H1 (cell line): ENCODE measurements at regions not wholly inside any gene's neighbourhood (a gene's known extent, or its start where the extent isn't known, plus 50 kb on each side); places are given as distances from the start of the nearest gene placed in this dataset.

ENCODE experiments used
- EZH2 ChIP-seq: fragments of 200-600 bp; sonication (generic); IDR thresholded peaks from 2 replicates; pipeline ENCODE4 v1.7.1; 2012; ENCODE audit warnings: low read depth, mild to moderate bottlenecking, moderate library complexity, low read length, inconsistent platforms; ENCODE audit not compliant: severe bottlenecking
- POLR2A ChIP-seq, 2 experiments: IDR thresholded peaks; 1 replicate in 1 of 2; 2 replicates in 1 of 2; pipeline ENCODE4 v1.6.1; 2011; ENCODE audit warnings: low read depth in 2 of 2, low read length in 2 of 2, mild to moderate bottlenecking in 2 of 2; ENCODE audit errors: control extremely low read depth in 1 of 2
- RBBP5 ChIP-seq: IDR thresholded peaks from 2 replicates; pipeline ENCODE4 v1.7.1; 2012; ENCODE audit warnings: low read depth, mild to moderate bottlenecking, inconsistent platforms, low read length, moderate library complexity, borderline replicate concordance
- TAF7 ChIP-seq: optimal IDR thresholded peaks from 2 replicates; pipeline ENCODE3; 2011; ENCODE audit warnings: low read depth, mild to moderate bottlenecking, inconsistent platforms, low read length, moderate library complexity, borderline replicate concordance
- TBP ChIP-seq: IDR thresholded peaks from 2 replicates; pipeline ENCODE4 v1.6.1; 2011; ENCODE audit warnings: low read depth, low read length, improper control_type of control experiment
- TF ChIP-seq, protein P1 (sequence below): IDR thresholded peaks from 2 replicates; pipeline ENCODE4 v1.6.1; 2012; ENCODE audit warnings: low read length, inconsistent platforms
- TF ChIP-seq, protein P2 (sequence below): IDR thresholded peaks from 2 replicates; pipeline ENCODE4 v1.6.1; 2012; ENCODE audit warnings: inconsistent platforms

DNA sequence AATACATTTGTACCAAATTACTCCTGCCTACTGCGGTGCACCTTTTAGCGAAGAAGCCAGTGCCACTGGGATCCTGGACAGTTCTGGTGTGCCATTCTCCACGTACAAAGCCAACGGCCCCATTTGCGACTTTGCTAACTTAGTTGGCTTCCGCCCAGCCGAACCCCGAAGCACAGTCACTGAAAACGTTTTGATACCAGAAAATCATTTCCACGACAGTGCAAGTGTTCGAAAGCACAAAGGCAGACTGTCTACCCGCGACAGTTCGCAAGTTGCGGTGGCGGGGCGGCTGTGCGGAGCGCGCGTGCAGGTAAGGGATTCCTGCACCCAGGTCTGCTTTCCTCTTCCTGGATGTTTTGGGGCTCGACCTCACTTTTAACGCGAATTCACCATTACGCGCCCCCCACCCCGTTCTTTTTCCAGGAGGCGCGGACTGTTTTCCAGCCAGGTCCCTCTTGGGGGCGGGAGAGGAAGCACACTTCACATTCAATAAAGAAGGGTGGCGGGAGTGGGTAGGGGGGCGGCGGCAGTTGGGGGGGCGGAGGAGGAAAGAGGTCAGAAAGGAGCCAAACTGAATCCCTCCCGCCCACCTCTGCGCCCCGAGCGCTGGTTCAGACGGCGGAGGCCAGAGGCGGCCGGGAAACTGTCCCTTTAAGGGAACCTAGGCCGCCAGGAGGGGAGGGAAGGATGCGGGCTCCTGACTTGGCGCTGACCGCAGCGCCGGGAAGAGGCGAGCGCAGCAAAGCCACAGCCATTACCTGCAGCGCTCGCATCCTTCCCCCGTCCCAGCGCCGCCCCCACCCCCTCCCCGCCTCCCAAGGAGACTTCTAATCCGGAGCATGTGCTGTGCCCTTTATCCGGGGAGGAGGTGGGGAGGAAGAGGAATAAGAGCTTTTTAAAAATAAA, 107.4 kb upstream of the KCTD1 start (continued):
- peak; percentile 54 for TF ChIP-seq EZH2
- TF ChIP-seq, protein P1, sequence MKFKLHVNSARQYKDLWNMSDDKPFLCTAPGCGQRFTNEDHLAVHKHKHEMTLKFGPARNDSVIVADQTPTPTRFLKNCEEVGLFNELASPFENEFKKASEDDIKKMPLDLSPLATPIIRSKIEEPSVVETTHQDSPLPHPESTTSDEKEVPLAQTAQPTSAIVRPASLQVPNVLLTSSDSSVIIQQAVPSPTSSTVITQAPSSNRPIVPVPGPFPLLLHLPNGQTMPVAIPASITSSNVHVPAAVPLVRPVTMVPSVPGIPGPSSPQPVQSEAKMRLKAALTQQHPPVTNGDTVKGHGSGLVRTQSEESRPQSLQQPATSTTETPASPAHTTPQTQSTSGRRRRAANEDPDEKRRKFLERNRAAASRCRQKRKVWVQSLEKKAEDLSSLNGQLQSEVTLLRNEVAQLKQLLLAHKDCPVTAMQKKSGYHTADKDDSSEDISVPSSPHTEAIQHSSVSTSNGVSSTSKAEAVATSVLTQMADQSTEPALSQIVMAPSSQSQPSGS: no peak
- TF ChIP-seq, protein P2, sequence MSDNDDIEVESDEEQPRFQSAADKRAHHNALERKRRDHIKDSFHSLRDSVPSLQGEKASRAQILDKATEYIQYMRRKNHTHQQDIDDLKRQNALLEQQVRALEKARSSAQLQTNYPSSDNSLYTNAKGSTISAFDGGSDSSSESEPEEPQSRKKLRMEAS: peak; percentile 14; the same call in 1 of the 2 replicates
- TF ChIP-seq POLR2A (IDR thresholded peaks at IDR 0.05; ENCODE audit: control extremely low read depth in 1 of 2, low read depth in 2 of 2, low read length in 2 of 2): peak in 1 of 2 experiments; percentile 36; a peak in 1 of 3 replicates
- TF ChIP-seq RBBP5: peak; percentile 52; the same call in 1 of the 2 replicates
- peak; percentile 35 for TF ChIP-seq TAF7
- peak; percentile 23; the same call in 1 of the 2 replicates for TF ChIP-seq TBP
- TF ChIP-seq, all 59 proteins: peak for 11
